PC-9 (cell line): ENCODE measurements at regions not wholly inside any gene's neighbourhood (a gene's known extent, or its start where the extent isn't known, plus 50 kb on each side); places are given as distances from the start of the nearest gene placed in this dataset.

ENCODE experiments used
- BruUV-seq: library from RNA; stranded (reverse); fragments of 400-500 nt; replicated peaks from 2 replicates; lab custom pipeline; 2021; lab: Mats Ljungman, UMichigan
- CTCF ChIA-PET: fragments of 300-600 bp; sonication (Branson Sonifier 250); formaldehyde crosslinking; loops from one replicate; lab custom pipeline; 2022; ENCODE audit warnings: antibody characterized with exemption; lab: Charles Lee
- POLR2A ChIA-PET: fragments of 300-600 bp; sonication (Branson Sonifier 250); formaldehyde crosslinking; loops from one replicate; lab custom pipeline; 2022; ENCODE audit warnings: antibody characterized with exemption; ENCODE audit not compliant: unreplicated experiment; lab: Charles Lee
- DNase-seq, 2 experiments: peaks; one replicate each; pipeline versions ENCODE4 v3.0.0 to v3.0.0-alpha.2; 2015 to 2022; ENCODE audit warnings: mixed read lengths in 1 of 2
- H2AFZ ChIP-seq: fragments of 200-600 bp; sonication (generic); 2 replicates; pipeline ENCODE4 v1.8.1; 2017; ENCODE audit warnings: antibody characterized with exemption
- H3F3A ChIP-seq: fragments of 200-600 bp; sonication (generic); 2 replicates; pipeline ENCODE4 v1.8.1; 2017; ENCODE audit warnings: antibody characterized with exemption, mild to moderate bottlenecking, low read depth; ENCODE audit not compliant: insufficient read depth
- H3K27ac ChIP-seq: fragments of 200-600 bp; sonication (generic); 2 replicates; pipeline ENCODE4 v1.6.1; 2016; ENCODE audit warnings: mixed run types
- H3K27me3 ChIP-seq: fragments of 200-600 bp; sonication (generic); 2 replicates; pipeline ENCODE4 v1.6.1; 2016; ENCODE audit warnings: low read depth, mixed run types; ENCODE audit not compliant: insufficient read depth
- H3K36me3 ChIP-seq: fragments of 200-600 bp; sonication (generic); 2 replicates; pipeline ENCODE4 v1.6.1; 2016; ENCODE audit warnings: low read depth, mixed run types
- H3K4me1 ChIP-seq: fragments of 200-600 bp; sonication (generic); replicated peaks from 2 replicates; pipeline ENCODE4 v1.6.1; 2016; ENCODE audit warnings: mixed run types; ENCODE audit not compliant: insufficient read depth
- H3K4me2 ChIP-seq: fragments of 200-600 bp; sonication (generic); 2 replicates; pipeline ENCODE4 v1.6.1; 2017; ENCODE audit warnings: mixed run types
- H3K4me3 ChIP-seq: fragments of 200-600 bp; sonication (generic); 2 replicates; pipeline ENCODE4 v1.6.1; 2016; ENCODE audit warnings: mixed run types
- H3K79me2 ChIP-seq: fragments of 200-600 bp; sonication (generic); 2 replicates; pipeline ENCODE4 v1.6.1; 2017; ENCODE audit warnings: low read depth, mixed run types
- H3K9me2 ChIP-seq: fragments of 200-600 bp; sonication (generic); 2 replicates; pipeline ENCODE4 v1.8.1; 2017; ENCODE audit warnings: mild to moderate bottlenecking; ENCODE audit not compliant: insufficient read depth
- H3K9me3 ChIP-seq: fragments of 200-600 bp; sonication (generic); 2 replicates; pipeline ENCODE4 v1.8.1; 2016; ENCODE audit warnings: low read depth; ENCODE audit not compliant: insufficient read depth
- H4K20me1 ChIP-seq: fragments of 200-600 bp; sonication (generic); 2 replicates; pipeline ENCODE4 v1.8.1; 2017; ENCODE audit not compliant: insufficient read depth
- EZH2 ChIP-seq: fragments of 200-600 bp; sonication (generic); IDR thresholded peaks from 2 replicates; pipeline ENCODE4 v1.8.0; 2017; ENCODE audit warnings: antibody characterized with exemption, low read depth
- intact Hi-C: fragments of 100-400 bp; cut with micrococcal nuclease; formaldehyde crosslinking; loops from one replicate; pipeline ENCODE4 v1.10.0; 2022; ENCODE audit not compliant: unreplicated experiment
- TF ChIP-seq, protein P1 (sequence below): fragments of 200-600 bp; sonication (generic); conservative IDR thresholded peaks from 2 replicates; pipeline ENCODE4 v1.6.1; 2017; ENCODE audit warnings: mixed run types, antibody characterized with exemption, mild to moderate bottlenecking, moderate library complexity

DNA sequence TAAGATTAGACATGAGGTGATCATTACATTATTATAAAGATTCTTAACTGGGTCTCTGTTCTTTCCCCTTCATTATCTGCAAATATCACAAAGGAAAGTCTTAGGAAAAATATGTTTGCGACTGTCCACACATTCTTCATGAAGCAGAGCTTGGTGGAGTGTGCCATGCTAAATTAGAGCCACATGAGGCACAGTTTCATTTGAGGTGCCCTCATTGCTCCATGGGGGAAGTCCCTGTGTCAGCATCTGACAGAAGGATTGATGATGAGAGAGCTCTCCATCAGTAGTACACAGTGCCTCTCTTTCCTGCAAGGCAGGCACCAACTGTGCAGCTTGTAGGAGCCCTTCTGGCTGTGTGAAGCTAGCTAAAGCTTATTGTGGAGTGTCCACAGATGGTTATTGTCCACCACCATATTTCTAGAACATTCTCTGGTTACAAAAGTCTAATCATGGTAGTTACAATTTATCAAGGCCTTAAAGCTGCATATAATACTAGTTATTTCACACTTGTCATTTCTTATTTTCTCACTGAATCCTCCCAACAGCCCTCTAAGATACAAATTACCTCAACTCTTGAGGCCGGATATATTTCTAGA, 63.9 kb downstream of the C9orf152 start:
- POLR2A ChIA-PET = interaction anchor here (0.6 kb wide), 1 partner anchor 1477 kb away, joined by 3 read pairs; no protein-coding TSS in a partner anchor
- no peaks in the 10 kb centered on the region for H4K20me1 ChIP-seq
- CTCF ChIA-PET = no interaction called here
- TF ChIP-seq, protein P1, sequence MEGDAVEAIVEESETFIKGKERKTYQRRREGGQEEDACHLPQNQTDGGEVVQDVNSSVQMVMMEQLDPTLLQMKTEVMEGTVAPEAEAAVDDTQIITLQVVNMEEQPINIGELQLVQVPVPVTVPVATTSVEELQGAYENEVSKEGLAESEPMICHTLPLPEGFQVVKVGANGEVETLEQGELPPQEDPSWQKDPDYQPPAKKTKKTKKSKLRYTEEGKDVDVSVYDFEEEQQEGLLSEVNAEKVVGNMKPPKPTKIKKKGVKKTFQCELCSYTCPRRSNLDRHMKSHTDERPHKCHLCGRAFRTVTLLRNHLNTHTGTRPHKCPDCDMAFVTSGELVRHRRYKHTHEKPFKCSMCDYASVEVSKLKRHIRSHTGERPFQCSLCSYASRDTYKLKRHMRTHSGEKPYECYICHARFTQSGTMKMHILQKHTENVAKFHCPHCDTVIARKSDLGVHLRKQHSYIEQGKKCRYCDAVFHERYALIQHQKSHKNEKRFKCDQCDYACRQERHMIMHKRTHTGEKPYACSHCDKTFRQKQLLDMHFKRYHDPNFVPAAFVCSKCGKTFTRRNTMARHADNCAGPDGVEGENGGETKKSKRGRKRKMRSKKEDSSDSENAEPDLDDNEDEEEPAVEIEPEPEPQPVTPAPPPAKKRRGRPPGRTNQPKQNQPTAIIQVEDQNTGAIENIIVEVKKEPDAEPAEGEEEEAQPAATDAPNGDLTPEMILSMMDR = no peak
- TF ChIP-seq EZH2 = no peak
- no peak for DNase-seq
- no peak overlapping the region for H3K27ac ChIP-seq
- no peak overlapping the region for H3K4me3 ChIP-seq
- H3K79me2 ChIP-seq = peaks cover 68% of the 10 kb centered on the region
- intact Hi-C loops = no loop called here
- H3K27me3 ChIP-seq = no peaks in the 10 kb centered on the region
- peaks cover 9% of the 10 kb centered on the region; the same call in 1 of the 2 replicates for H3F3A ChIP-seq
- H3K9me2 ChIP-seq = no peaks in the 10 kb centered on the region
- H3K9me3 ChIP-seq = no peaks in the 10 kb centered on the region
- no peak overlapping the region for H3K4me2 ChIP-seq
- no TSS peak for BruUV-seq
- H3K36me3 ChIP-seq = 0 out of 2 replicates have a peak, but pooled peaks cover 9% of the 10 kb centered on the region
- H2AFZ ChIP-seq = no peak overlapping the region
- H3K4me1 ChIP-seq = peaks cover 16% of the 10 kb centered on the region

DNA sequence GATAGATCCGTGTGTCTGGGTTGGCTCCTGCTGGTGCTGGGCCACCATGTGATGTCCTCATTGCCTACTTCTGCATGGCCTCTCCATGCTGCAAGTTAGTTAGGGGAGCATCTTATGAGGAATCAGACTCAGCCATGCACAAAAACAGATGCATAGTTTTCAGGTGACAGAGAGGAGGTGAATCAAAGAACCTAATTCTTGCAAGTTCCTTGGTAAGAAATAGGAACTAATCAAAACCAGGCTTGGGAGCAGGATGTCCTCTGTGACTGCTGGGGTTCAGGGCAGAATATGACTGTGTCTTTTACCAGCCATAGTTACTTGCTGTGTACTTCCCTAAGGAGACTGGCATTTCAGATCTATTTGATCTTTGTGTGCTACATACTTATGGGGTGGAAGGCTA, 61.6 kb downstream of the C9orf152 start:
- no peaks in the 10 kb centered on the region for H3K27me3 ChIP-seq
- intact Hi-C loops = no loop called here
- H3K4me2 ChIP-seq = no peak overlapping the region
- peaks cover 12% of the 10 kb centered on the region for H3K4me1 ChIP-seq
- no peak overlapping the region for H2AFZ ChIP-seq
- DNase-seq = no peak
- no peaks in the 10 kb centered on the region for H4K20me1 ChIP-seq
- no peaks in the 10 kb centered on the region for H3K9me2 ChIP-seq
- TF ChIP-seq EZH2 = no peak
- TF ChIP-seq, protein P1 = no peak
- no TSS peak for BruUV-seq
- H3K27ac ChIP-seq = no peak overlapping the region
- H3F3A ChIP-seq = peaks cover 15% of the 10 kb centered on the region; the same call in 1 of the 2 replicates
- 0 out of 2 replicates have a peak, but pooled peaks cover 4% of the 10 kb centered on the region for H3K36me3 ChIP-seq
- H3K4me3 ChIP-seq = no peak overlapping the region
- H3K79me2 ChIP-seq = peaks cover 53% of the 10 kb centered on the region
- H3K9me3 ChIP-seq = no peaks in the 10 kb centered on the region
- ChIA-PET CTCF (interaction anchor here (0.6 kb wide), 1 partner anchor 476 kb away, joined by 5 read pairs; no protein-coding TSS in a partner anchor), POLR2A (no interaction called here)

DNA sequence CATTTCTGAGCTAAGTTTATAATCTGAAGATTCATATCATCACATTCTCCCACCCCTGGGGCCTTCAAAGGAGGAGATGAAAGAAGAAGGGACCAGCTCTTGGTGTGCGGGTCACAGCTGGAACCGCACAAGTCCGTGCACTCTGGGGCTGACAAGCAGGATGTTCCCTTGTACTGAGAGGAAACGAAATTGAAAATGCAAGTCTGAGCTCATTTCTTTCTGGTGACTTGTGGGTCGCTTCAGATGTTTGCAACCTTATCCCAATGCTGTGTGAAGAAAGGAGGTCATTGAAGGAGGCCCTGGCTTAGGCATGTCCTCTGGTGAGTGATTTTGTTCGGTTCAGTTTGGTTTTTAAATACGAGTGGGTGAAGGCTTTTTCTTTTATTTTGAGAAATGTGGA, 59.6 kb downstream of the C9orf152 start:
- DNase-seq = no peak
- Histone ChIP-seq H3K27me3 (no peaks in the 10 kb centered on the region), H2AFZ (no peak overlapping the region), H3K36me3 (no peaks in the 10 kb centered on the region), H3K9me3 (no peaks in the 10 kb centered on the region), H3K9me2 (no peaks in the 10 kb centered on the region), H3F3A (peaks cover 19% of the 10 kb centered on the region; the same call in 1 of the 2 replicates), H3K27ac (no peak overlapping the region), H3K4me1 (peaks cover 5% of the 10 kb centered on the region), H4K20me1 (no peaks in the 10 kb centered on the region), H3K4me2 (no peak overlapping the region), H3K79me2 (peaks cover 47% of the 10 kb centered on the region), H3K4me3 (no peak overlapping the region)
- no TSS peak for BruUV-seq
- intact Hi-C loops = no loop called here
- ChIA-PET CTCF (interaction anchor here (1.6 kb wide), 1 partner anchor 245 kb away, joined by 4 read pairs; no protein-coding TSS in a partner anchor), POLR2A (interaction anchor here (0.5 kb wide), 1 partner anchor 69 kb away, joined by 18 read pairs; no protein-coding TSS in a partner anchor)
- TF ChIP-seq, protein P1 = no peak
- no peak for TF ChIP-seq EZH2
